NCI-H446 treated with DMSO at 0.1 percent for 48 hours (cell line): ENCODE measurements at regions not wholly inside any gene's neighbourhood (a gene's known extent, or its start where the extent isn't known, plus 50 kb on each side); places are given as distances from the start of the nearest gene placed in this dataset.
"Not testable (repeated sequence)": the region's sequence is repeated elsewhere in the genome, so short reads cannot be mapped to it uniquely, and the experiment has no call there.

Experiments
- DNase-seq: peaks from one replicate; lab custom pipeline; 2025; lab: John Stamatoyannopoulos, UW

- DNase-seq = no peak
Observed at GRCh38 chr14:71240171-71240570, 332.9 kb downstream of the PCNX1 start.

- DNase-seq = no peak
Observed at GRCh38 chr14:71240866-71241520, 333.7 kb downstream of the PCNX1 start.

- DNase-seq = peak; percentile 20
Observed at GRCh38 chr14:71242237-71242748, 335.0 kb downstream of the PCNX1 start.

DNA sequence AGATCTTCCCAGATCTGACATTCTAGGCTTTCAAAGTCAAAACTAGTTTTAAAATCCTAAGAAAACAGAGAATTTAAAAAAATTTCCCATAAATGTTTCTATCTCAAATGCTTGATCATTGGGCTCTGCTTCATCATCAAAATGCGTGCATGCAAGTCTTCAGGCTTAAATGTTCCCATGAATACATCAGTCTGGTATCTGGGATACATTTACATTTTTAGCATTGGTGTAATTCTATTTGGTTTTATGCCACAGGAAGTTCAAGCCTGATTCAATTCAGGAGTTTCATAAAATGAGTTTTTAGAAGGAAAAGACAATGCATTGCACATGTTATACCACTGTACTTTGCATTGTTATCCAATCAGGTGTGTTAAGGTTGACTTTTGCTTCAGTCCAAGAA lies 336.4 kb downstream of the PCNX1 start:
- DNase-seq = no peak

- no peak for DNase-seq
Observed at GRCh38 chr14:71244341-71244740, 337.1 kb downstream of the PCNX1 start.

GRCh38 chr14:71245659-71246361 lies 338.6 kb downstream of the PCNX1 start:
- DNase-seq = no peak

- no peak for DNase-seq
Observed at GRCh38 chr14:71246539-71246938, 339.3 kb downstream of the PCNX1 start.

DNA sequence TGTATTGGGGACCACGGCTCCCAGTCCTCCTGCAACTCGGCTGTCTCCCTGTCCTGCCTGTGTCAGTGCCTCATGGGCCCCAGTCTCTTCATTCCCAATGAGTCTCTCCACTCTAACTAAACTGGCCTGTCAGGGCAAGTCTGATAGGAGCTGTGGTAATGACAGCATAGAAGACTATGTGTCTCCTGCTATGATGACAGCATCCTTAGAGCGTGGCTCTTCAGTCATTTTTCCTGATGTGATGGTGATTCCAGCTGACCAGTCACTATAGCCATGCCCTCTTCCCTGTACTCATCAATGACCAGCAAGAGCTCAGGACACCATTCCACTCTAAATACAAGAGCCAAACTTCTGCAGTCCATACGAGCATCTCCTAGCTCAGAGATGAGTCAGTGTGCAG lies 339.8 kb downstream of the PCNX1 start:
- no peak for DNase-seq

- DNase-seq = no peak
Observed at GRCh38 chr14:71248194-71248593, 340.9 kb downstream of the PCNX1 start.

GRCh38 chr14:71250347-71250746 lies 343.1 kb downstream of the PCNX1 start:
- no peak for DNase-seq

DNA sequence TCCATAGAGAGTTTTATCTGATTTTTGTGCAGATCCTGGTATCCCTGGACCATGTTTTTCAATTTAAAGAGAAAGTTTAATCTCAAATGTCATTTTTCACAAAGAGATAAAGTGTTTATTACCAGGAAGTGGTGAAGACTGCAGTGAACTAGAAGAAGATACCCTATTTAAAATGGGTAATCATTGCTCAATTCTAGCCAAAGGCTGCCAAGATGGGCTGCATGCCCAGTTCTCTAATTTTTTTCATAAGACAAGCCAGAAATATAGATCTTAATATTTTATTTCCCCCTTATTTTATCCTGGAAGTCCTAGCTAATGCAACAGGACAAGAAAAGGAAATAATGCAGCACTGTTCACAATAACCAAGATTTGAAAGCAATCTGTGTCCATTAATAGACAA lies 343.5 kb downstream of the PCNX1 start:
- peak; percentile 36 for DNase-seq

DNA sequence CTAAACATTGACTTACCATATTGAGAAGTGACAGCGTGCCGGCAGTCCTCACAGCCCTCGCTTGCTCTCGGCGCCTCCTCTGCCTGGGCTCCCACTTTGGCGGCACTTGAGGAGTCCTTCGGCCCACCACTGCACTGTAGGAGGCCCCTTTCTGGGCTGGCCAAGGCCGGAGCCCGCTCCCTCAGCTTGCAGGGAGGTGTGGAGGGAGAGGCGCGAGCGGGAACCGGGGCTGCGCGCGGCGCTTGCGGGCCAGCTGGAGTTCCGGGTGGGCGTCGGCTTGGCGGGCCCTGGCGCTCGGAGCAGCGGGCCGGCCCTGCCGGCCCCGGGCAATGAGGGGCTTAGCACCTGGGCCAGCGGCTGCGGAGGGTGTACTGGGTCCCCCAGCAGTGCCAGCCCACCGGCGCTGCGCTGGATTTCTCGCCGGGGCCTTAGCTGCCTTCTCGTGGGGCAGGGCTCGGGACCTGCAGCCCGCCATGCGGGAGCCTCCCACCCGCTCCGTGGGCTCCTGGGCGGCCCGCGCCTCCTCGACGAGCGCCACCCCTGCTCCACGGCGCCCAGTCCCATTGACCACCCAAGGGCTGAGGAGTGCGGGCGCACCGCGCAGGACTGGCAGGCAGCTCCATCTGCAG lies 346.9 kb downstream of the PCNX1 start:
- not testable (repeated sequence) for DNase-seq

DNA sequence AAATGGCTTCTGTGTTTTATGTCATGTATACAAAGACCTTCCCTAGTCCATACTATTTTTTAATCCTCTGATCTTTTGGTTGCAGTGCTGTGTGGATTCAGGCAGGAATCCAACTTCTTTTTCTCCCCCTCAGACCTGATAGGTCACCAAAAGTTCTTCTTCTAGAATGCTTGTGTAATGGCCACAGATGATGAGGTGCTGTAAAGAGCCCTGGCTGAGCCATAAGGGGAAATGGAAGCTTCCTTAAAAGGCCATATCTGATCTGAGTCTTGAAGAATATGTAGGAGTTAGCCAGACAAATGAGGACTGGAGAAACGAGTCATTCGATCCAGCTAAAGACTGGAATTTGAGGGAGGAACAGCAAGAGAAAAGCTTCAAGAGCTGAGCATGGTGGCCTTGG lies 353.9 kb downstream of the PCNX1 start:
- DNase-seq = no peak

GRCh38 chr14:71262441-71262840 lies 355.2 kb downstream of the PCNX1 start:
- no peak for DNase-seq

DNA sequence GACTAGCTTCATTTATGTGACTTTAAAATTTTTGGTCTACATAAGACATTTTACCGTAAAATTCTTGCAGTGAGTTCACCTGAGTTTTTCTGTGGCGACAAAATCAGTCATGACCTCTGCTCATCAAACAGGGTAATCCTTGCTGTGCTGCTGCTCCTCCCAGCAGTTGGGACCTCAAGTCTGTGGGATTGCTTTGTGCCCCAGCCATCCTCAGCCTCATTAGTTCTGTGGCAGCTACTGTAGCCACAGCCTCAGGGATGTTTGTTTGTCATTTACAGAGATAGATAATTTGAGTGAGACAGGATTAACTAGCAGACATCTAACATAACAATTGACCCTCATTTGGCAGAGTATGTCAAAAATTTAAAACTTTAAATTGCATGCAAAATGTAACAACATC lies 357.0 kb downstream of the PCNX1 start:
- DNase-seq = no peak

- DNase-seq = no peak
Observed at GRCh38 chr14:71267007-71267513, 359.8 kb downstream of the PCNX1 start.

DNA sequence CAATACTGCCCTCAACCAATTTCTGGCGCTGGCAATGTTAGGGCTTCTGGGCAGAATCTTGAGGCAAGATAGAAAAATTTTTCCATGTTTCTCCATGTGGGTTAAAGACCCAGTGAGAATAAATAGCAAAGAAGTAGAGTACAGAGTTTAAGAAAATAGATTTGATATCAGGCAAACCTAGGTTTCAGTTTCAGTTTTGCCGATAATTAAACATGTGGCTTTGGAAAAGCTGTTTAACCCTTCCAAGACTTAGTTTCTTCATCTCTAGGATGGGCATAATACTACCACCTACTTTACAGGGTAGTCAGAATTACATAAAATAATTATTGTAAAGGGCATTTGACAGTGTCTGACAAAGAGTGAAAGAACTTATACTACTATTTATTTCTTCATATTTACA lies 360.4 kb downstream of the PCNX1 start:
- DNase-seq = no peak

GRCh38 chr14:71270111-71270510 lies 362.9 kb downstream of the PCNX1 start:
- no peak for DNase-seq

DNA sequence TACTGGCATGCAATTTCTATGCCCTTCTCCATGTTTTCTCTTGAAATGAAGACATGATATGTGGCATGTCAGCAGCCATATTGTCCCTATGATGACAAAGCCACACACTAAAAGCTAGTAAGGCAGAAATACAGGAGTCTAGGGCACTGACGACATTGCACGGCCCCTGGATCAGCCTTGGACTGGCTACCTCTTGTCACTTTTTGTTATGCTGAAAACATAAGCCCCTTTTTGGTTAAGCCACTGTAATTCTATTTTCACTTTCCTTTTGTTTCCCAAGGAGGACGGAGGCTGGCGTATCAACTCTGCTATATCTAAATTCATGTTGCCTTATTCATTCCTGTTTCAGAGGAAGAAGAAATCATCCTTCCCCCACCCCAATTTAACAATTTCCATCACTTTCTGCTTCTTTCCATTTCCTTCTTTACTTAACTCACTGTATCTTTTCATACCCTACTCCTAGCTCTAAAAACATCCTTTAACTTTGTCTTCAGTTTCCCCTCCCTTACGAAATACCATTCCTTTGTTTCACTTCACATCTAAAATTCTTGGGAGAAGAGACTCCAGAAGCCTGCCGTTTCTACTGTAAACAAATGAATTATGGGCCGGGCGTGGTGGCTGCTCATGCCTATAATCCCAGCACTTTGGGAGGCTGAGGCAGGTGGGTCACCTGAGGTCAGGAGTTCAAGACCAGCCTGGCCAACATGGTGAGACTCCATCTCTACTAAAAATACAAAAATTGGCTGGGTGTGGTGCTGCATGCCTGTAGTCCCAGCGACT lies 364.1 kb downstream of the PCNX1 start:
- DNase-seq = no peak

GRCh38 chr14:71273366-71273765 lies 366.1 kb downstream of the PCNX1 start:
- DNase-seq = no peak

GRCh38 chr14:71284048-71284447 lies 376.8 kb downstream of the PCNX1 start:
- DNase-seq = no peak

- DNase-seq = no peak
Observed at GRCh38 chr14:71286126-71286525, 378.9 kb downstream of the PCNX1 start.
